ENCODE measurements at regions not wholly inside any gene's neighbourhood (a gene's known extent, or its start where the extent isn't known, plus 50 kb on each side); places are given as distances from the start of the nearest gene placed in this dataset.

- no peak for DNase-seq (ENCODE audit: low read depth)
Observed at GRCh38 chr16:6375465-6376075, 957.1 kb upstream of the RBFOX1 start.

GRCh38 chr16:6374821-6375220, 957.8 kb upstream of the RBFOX1 start:
- DNase-seq (ENCODE audit: low read depth): no peak

GRCh38 chr16:6364846-6365245, 967.8 kb upstream of the RBFOX1 start:
- DNase-seq (ENCODE audit: low read depth): no peak

- no peak for DNase-seq (ENCODE audit: low read depth)
Observed at GRCh38 chr16:6363896-6364607, 968.6 kb upstream of the RBFOX1 start.

- no peak for DNase-seq (ENCODE audit: low read depth)
Observed at GRCh38 chr16:6363396-6363795, 969.2 kb upstream of the RBFOX1 start.

- DNase-seq (ENCODE audit: low read depth): no peak
Observed at GRCh38 chr16:6362321-6362720, 970.3 kb upstream of the RBFOX1 start.

- DNase-seq (ENCODE audit: low read depth): no peak
Observed at GRCh38 chr16:6360641-6361040, 972.0 kb upstream of the RBFOX1 start.

- no peak for DNase-seq (ENCODE audit: low read depth)
Observed at GRCh38 chr16:6356911-6357310, 975.7 kb upstream of the RBFOX1 start.

- no peak for DNase-seq (ENCODE audit: low read depth)
Observed at GRCh38 chr16:6349725-6350124, 982.9 kb upstream of the RBFOX1 start.

- no peak for DNase-seq (ENCODE audit: low read depth)
Observed at GRCh38 chr16:6345090-6345489, 987.6 kb upstream of the RBFOX1 start.

GRCh38 chr16:6343157-6343556, 989.5 kb upstream of the RBFOX1 start:
- no peak for DNase-seq (ENCODE audit: low read depth)

GRCh38 chr16:6341981-6342380, 990.7 kb upstream of the RBFOX1 start:
- no peak for DNase-seq (ENCODE audit: low read depth)

- no peak for DNase-seq (ENCODE audit: low read depth)
Observed at GRCh38 chr16:6335072-6335471, 997.6 kb upstream of the RBFOX1 start.

- DNase-seq (ENCODE audit: low read depth): no peak
Observed at GRCh38 chr16:6331770-6332169, 1000.9 kb upstream of the RBFOX1 start.

- no peak for DNase-seq (ENCODE audit: low read depth)
Observed at GRCh38 chr16:6317934-6318333, 1014.7 kb upstream of the RBFOX1 start.

- no peak for DNase-seq (ENCODE audit: low read depth)
Observed at GRCh38 chr16:6309271-6309670, 1023.4 kb upstream of the RBFOX1 start.

GRCh38 chr16:6308176-6308575, 1024.5 kb upstream of the RBFOX1 start:
- no peak for DNase-seq (ENCODE audit: low read depth)

GRCh38 chr16:6300523-6300922, 1032.1 kb upstream of the RBFOX1 start:
- DNase-seq (ENCODE audit: low read depth): no peak

- DNase-seq (ENCODE audit: low read depth): no peak
Observed at GRCh38 chr16:6297666-6298410, 1034.8 kb upstream of the RBFOX1 start.

GRCh38 chr16:6286176-6286575, 1046.5 kb upstream of the RBFOX1 start:
- DNase-seq (ENCODE audit: low read depth): no peak

- DNase-seq (ENCODE audit: low read depth): no peak
Observed at GRCh38 chr16:6284731-6285130, 1047.9 kb upstream of the RBFOX1 start.

GRCh38 chr16:6281994-6282393, 1050.7 kb upstream of the RBFOX1 start:
- DNase-seq (ENCODE audit: low read depth): no peak

GRCh38 chr16:6281274-6281673, 1051.4 kb upstream of the RBFOX1 start:
- DNase-seq (ENCODE audit: low read depth): no peak
